ENCODE measurements at regions not wholly inside any gene's neighbourhood (a gene's known extent, or its start where the extent isn't known, plus 50 kb on each side); places are given as distances from the start of the nearest gene placed in this dataset.
"Not testable (repeated sequence)": the region's sequence is repeated elsewhere in the genome, so short reads cannot be mapped to it uniquely, and the experiment has no call there.

GRCh38 chr3:165984589-165984988 is 147.4 kb upstream of the BCHE start:
- Histone ChIP-seq H3K4me3 (no peak overlapping the region), H3K36me3 (no peaks in the 10 kb centered on the region), H3K27ac (no peak overlapping the region), H3K9me3 (no peaks in the 10 kb centered on the region), H3K4me1 (no peaks in the 10 kb centered on the region), H3K27me3 (no peaks in the 10 kb centered on the region)
- TF ChIP-seq EP300 (IDR thresholded peaks at IDR 0.05) (no peak), POLR2A (IDR thresholded peaks at IDR 0.05) (no peak), POLR2AphosphoS5 (IDR thresholded peaks at IDR 0.05) (no peak)
- TF ChIP-seq, protein P1, sequence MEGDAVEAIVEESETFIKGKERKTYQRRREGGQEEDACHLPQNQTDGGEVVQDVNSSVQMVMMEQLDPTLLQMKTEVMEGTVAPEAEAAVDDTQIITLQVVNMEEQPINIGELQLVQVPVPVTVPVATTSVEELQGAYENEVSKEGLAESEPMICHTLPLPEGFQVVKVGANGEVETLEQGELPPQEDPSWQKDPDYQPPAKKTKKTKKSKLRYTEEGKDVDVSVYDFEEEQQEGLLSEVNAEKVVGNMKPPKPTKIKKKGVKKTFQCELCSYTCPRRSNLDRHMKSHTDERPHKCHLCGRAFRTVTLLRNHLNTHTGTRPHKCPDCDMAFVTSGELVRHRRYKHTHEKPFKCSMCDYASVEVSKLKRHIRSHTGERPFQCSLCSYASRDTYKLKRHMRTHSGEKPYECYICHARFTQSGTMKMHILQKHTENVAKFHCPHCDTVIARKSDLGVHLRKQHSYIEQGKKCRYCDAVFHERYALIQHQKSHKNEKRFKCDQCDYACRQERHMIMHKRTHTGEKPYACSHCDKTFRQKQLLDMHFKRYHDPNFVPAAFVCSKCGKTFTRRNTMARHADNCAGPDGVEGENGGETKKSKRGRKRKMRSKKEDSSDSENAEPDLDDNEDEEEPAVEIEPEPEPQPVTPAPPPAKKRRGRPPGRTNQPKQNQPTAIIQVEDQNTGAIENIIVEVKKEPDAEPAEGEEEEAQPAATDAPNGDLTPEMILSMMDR (IDR thresholded peaks at IDR 0.05), result no peak
- 81 to 100% methylated on average over 1 of the region's 1 CpG for WGBS, 2 donors (ENCODE audit: low coverage in 1 of 2)
- ATAC-seq, result no peak

- WGBS, 2 donors (ENCODE audit: low coverage in 1 of 2), result 47 to 49% methylated on average over 2 of the region's 2 CpGs
- H3K9me3 ChIP-seq, result no peaks in the 10 kb centered on the region
- H3K4me3 ChIP-seq, result no peak overlapping the region
- H3K4me1 ChIP-seq, result no peaks in the 10 kb centered on the region
- ATAC-seq, result no peak
- no peak for TF ChIP-seq POLR2A (IDR thresholded peaks at IDR 0.05)
- no peak for TF ChIP-seq POLR2AphosphoS5 (IDR thresholded peaks at IDR 0.05)
- TF ChIP-seq, protein P1 (IDR thresholded peaks at IDR 0.05), result no peak
- no peak for TF ChIP-seq EP300 (IDR thresholded peaks at IDR 0.05)
- no peaks in the 10 kb centered on the region for H3K27me3 ChIP-seq
- H3K27ac ChIP-seq, result no peak overlapping the region
- H3K36me3 ChIP-seq, result no peaks in the 10 kb centered on the region
Measured at GRCh38 chr3:165983284-165983683, 146.1 kb upstream of the BCHE start.

DNA sequence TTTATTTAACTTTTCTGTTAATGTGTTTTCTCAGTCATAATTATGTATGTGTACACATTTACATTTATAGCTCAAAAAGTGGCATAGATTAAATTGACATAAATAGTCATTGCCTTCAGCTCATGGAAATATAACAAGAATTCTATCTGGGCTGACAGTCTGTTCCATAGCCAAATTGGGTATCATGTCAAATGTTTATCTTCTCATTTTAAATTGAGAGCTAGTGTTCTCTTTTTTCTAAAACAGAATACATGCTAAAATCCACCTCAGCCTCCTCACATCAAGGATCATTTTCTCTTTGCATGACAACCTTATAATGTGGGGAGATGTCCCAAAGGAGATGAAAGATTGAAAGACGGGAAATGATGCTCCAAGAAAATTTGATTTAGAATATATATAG is 144.1 kb upstream of the BCHE start:
- TF ChIP-seq EP300 (IDR thresholded peaks at IDR 0.05), result no peak
- TF ChIP-seq, protein P1 (IDR thresholded peaks at IDR 0.05), result no peak
- no peak for TF ChIP-seq POLR2A (IDR thresholded peaks at IDR 0.05)
- TF ChIP-seq POLR2AphosphoS5 (IDR thresholded peaks at IDR 0.05), result no peak
- Histone ChIP-seq H3K4me3 (no peak overlapping the region), H3K4me1 (no peaks in the 10 kb centered on the region), H3K9me3 (no peaks in the 10 kb centered on the region), H3K36me3 (no peaks in the 10 kb centered on the region), H3K27me3 (no peaks in the 10 kb centered on the region), H3K27ac (no peak overlapping the region)
- WGBS, 2 donors (ENCODE audit: low coverage in 1 of 2), result 88 to 100% methylated on average over 1 of the region's 1 CpG
- ATAC-seq, result no peak

- not testable (repeated sequence) for H3K36me3 ChIP-seq, H3K9me3 ChIP-seq, H3K4me3 ChIP-seq, H3K4me1 ChIP-seq, H3K27me3 ChIP-seq, ATAC-seq, H3K27ac ChIP-seq
- 71 to 85% methylated on average over 1 of the region's 3 CpGs for WGBS, 2 donors (ENCODE audit: low coverage in 1 of 2)
Measured at GRCh38 chr3:165960825-165961224, 123.6 kb upstream of the BCHE start.

DNA sequence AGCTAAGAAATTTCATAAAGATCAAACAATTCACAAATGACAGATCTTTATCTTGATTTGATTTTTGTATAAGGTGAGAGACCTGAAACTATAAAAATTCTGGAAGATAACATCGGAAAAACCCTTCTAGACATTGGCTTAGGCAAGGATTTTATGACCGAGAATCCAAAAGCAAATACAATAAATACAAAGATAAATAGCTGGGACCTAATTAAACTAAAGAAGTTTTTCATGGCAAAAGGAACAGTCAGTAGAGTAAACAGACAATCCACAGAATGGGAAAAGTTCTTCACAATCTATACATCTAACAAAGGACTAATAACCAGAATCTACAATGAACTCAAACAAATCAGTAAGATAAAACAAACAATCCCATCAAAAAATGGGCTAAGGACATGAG is 116.9 kb upstream of the BCHE start:
- H3K36me3 ChIP-seq, result no peaks in the 10 kb centered on the region
- no peak for TF ChIP-seq POLR2AphosphoS5 (IDR thresholded peaks at IDR 0.05)
- TF ChIP-seq POLR2A (IDR thresholded peaks at IDR 0.05), result no peak
- no peak for TF ChIP-seq EP300 (IDR thresholded peaks at IDR 0.05)
- TF ChIP-seq, protein P1 (IDR thresholded peaks at IDR 0.05), result no peak
- no peaks in the 10 kb centered on the region for H3K9me3 ChIP-seq
- 90% methylated on average over 2 of the region's 2 CpGs; no CpG with 5 or more reads in 1 of the 2 donors for WGBS, 2 donors (ENCODE audit: low coverage in 1 of 2)
- H3K4me3 ChIP-seq, result no peak overlapping the region
- no peak overlapping the region for H3K27ac ChIP-seq
- ATAC-seq, result no peak
- H3K27me3 ChIP-seq, result no peaks in the 10 kb centered on the region
- H3K4me1 ChIP-seq, result no peaks in the 10 kb centered on the region

DNA sequence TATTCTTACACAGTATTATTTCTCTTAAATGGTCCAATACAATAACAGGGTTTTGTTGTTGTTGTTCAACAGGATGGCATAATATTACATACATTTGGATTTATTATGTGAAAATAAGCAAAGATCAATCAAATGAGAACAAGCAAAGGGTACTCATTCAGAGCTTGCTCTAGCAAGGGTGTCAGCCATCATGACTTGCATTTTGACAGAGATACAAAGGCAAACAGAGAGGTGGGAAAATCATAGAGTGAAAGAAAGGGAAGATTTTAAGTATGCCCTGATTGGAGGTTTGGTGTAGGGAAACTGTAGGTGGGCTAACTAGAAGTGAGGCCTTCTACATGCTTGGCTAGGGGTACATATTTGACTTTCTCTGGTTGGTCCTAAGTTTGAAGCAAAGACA is 109.1 kb upstream of the BCHE start:
- no peaks in the 10 kb centered on the region for H3K36me3 ChIP-seq
- no peaks in the 10 kb centered on the region for H3K9me3 ChIP-seq
- no peak overlapping the region for H3K27ac ChIP-seq
- H3K4me1 ChIP-seq, result no peaks in the 10 kb centered on the region
- no peak for ATAC-seq
- H3K27me3 ChIP-seq, result no peaks in the 10 kb centered on the region
- H3K4me3 ChIP-seq, result no peak overlapping the region
- TF ChIP-seq EP300 (IDR thresholded peaks at IDR 0.05) (no peak), POLR2AphosphoS5 (IDR thresholded peaks at IDR 0.05) (no peak), POLR2A (IDR thresholded peaks at IDR 0.05) (no peak)

Data from gastroesophageal sphincter (tissue), 4 donors.